Adrenal gland (tissue), 9 donors: ENCODE measurements at regions not wholly inside any gene's neighbourhood (a gene's known extent, or its start where the extent isn't known, plus 50 kb on each side); places are given as distances from the start of the nearest gene placed in this dataset.

ENCODE experiments used
- DNase-seq, 7 donors: peaks; one replicate each; pipeline ENCODE4 v3.0.0-alpha.2; 2019 to 2020
- H3K27ac ChIP-seq, 5 donors: fragments of 200-600 bp; sonication (generic) in 4 of 5; 1 replicate in 3 of 5; 2 replicates in 2 of 5; pipeline versions ENCODE4 v1.5.1 to v1.8.0; 2016 to 2020; ENCODE audit warnings: mild to moderate bottlenecking in 1 of 5
- H3K27me3 ChIP-seq: fragments of 200-600 bp; 2 replicates; pipeline ENCODE4 v1.8.0; 2021
- H3K36me3 ChIP-seq, 2 donors: fragments of 200-600 bp; replicated peaks in 1 of 2; 1 replicate in 1 of 2; 2 replicates in 1 of 2; pipeline versions ENCODE4 v1.5.1 to v1.8.0; 2018 to 2022
- H3K4me1 ChIP-seq, 2 donors: fragments of 200-600 bp; replicated peaks in 1 of 2; 1 replicate in 1 of 2; 2 replicates in 1 of 2; pipeline versions ENCODE4 v1.5.1 to v1.8.0; 2018 to 2021
- H3K4me3 ChIP-seq, 4 donors: fragments of 200-600 bp; sonication (generic) in 3 of 4; one replicate each; pipeline ENCODE4 v1.5.1; 2016 to 2018
- H3K9me3 ChIP-seq, 3 donors: fragments of 200-600 bp; sonication (generic) in 1 of 3; replicated peaks in 1 of 3; 1 replicate in 2 of 3; 2 replicates in 1 of 3; pipeline versions ENCODE4 v1.5.1 to v1.8.0; 2016 to 2021
- POLR2A ChIP-seq, 2 donors: fragments of 450-650 bp; IDR thresholded peaks; one replicate each; pipeline ENCODE4 v1.6.1; 2017; ENCODE audit warnings: antibody characterized with exemption in 2 of 2, mild to moderate bottlenecking in 2 of 2, moderate library complexity in 1 of 2
- WGBS, 4 donors: extraction: QIAGEN DNeasy Blood & Tissue Kit in 2 of 4; methylation state at CpG; one replicate each; pipeline versions ENCODE4 v1.1.5 to v1.1.7; 2013 to 2017; 5-methylcytosine and 5-hydroxymethylcytosine counted together
- intact Hi-C, 2 donors: fragments of 100-400 bp; cut with DNase I; formaldehyde crosslinking; loops; one replicate each; pipeline versions ENCODE4 v1.14.1 to v1.15.0; 2022 to 2023
- TF ChIP-seq, protein P1 (sequence below), 6 experiments: fragments of 450-650 bp in 4 of 6; fragments of 200-600 bp in 2 of 6; sonication (generic) in 1 of 6; IDR thresholded peaks; 1 replicate in 5 of 6; 2 replicates in 1 of 6; pipeline versions ENCODE4 v1.5.1 to v1.8.0; 2016 to 2021; ENCODE audit warnings: antibody characterized with exemption in 6 of 6, mild to moderate bottlenecking in 2 of 6, moderate library complexity in 1 of 6
- donor health status: healthy with polysubstance abuse.
- donor health status: Bipolar disorder and iron deficiency.
- donor health status: DM: yes; HTN: yes; CAD: no.
- donor health status: DM: no; HTN: no; CAD: no.
- donor health status: DM: no; HTN: no; CAD: no.

GRCh38 chr3:28917895-28918475, 362.9 kb upstream of the RBMS3 start:
- 83 to 95% (median 93%) methylated on average over 4 of the region's 4 CpGs for WGBS, 4 donors
- no peak for DNase-seq
- Histone ChIP-seq H3K4me1 (peaks cover 0 to 9% of the 10 kb centered on the region in 2 donors), H3K36me3 (no peaks in the 10 kb centered on the region), H3K27me3 (no peaks in the 10 kb centered on the region), H3K4me3 (no peak overlapping the region), H3K9me3 (no peaks in the 10 kb centered on the region), H3K27ac (no peak overlapping the region)
- intact Hi-C loops: no loop called here
- TF ChIP-seq POLR2A (IDR thresholded peaks at IDR 0.05): no peak
- TF ChIP-seq, protein P1, sequence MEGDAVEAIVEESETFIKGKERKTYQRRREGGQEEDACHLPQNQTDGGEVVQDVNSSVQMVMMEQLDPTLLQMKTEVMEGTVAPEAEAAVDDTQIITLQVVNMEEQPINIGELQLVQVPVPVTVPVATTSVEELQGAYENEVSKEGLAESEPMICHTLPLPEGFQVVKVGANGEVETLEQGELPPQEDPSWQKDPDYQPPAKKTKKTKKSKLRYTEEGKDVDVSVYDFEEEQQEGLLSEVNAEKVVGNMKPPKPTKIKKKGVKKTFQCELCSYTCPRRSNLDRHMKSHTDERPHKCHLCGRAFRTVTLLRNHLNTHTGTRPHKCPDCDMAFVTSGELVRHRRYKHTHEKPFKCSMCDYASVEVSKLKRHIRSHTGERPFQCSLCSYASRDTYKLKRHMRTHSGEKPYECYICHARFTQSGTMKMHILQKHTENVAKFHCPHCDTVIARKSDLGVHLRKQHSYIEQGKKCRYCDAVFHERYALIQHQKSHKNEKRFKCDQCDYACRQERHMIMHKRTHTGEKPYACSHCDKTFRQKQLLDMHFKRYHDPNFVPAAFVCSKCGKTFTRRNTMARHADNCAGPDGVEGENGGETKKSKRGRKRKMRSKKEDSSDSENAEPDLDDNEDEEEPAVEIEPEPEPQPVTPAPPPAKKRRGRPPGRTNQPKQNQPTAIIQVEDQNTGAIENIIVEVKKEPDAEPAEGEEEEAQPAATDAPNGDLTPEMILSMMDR (IDR thresholded peaks at IDR 0.05): no peak

DNA sequence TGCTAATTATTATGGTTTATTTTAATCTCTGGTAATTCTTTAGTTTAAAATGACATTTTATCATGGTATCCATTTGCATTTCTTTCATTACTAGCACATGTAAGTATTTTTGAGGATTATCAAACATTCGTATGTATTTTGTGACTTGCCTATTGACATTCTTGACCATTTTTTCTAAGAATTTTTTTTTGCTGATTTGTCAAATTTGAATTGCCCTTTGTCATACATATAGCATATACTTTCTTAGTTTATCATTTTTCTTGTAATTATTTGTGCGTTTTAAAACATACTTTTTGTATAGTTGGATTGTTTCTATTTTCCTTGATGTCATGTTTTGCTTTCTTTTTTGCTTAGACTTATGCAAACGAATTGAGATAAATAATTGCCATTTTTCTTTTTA, 358.5 kb upstream of the RBMS3 start:
- no peak overlapping the region for H3K4me3 ChIP-seq
- no peak for DNase-seq
- no peaks in the 10 kb centered on the region for H3K27me3 ChIP-seq
- no peaks in the 10 kb centered on the region for H3K4me1 ChIP-seq
- intact Hi-C loops: no loop called here
- no peaks in the 10 kb centered on the region for H3K36me3 ChIP-seq
- H3K9me3 ChIP-seq: no peaks in the 10 kb centered on the region
- WGBS, 4 donors: 81 to 95% (median 85%) methylated on average over 3 of the region's 3 CpGs
- TF ChIP-seq, protein P1 (IDR thresholded peaks at IDR 0.05): no peak
- TF ChIP-seq POLR2A (IDR thresholded peaks at IDR 0.05): no peak
- no peak overlapping the region for H3K27ac ChIP-seq

DNA sequence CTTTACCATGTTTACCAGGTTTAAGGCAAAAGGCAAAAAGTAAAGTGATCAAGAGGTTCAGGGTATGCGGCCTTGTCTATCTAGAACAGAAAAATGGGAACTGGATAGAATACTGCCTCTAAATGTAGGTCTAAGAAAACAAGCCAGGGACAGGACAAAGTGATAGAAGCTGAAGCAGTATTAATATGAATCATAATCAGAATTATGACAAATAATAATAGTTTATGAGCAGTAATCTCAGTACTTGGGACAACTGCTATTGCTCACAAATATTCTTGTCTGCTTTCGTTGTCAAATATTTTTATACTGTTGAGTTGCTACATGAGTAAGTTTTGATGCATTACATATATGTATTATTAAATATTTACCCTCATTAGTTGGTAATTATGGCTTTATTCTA, 356.9 kb upstream of the RBMS3 start:
- no peaks in the 10 kb centered on the region for H3K27me3 ChIP-seq
- DNase-seq: no peak
- H3K9me3 ChIP-seq: no peaks in the 10 kb centered on the region
- TF ChIP-seq, protein P1 (IDR thresholded peaks at IDR 0.05): no peak
- TF ChIP-seq POLR2A (IDR thresholded peaks at IDR 0.05): no peak
- H3K4me1 ChIP-seq: no peaks in the 10 kb centered on the region
- intact Hi-C loops: no loop called here
- H3K27ac ChIP-seq: no peak overlapping the region
- H3K36me3 ChIP-seq: no peaks in the 10 kb centered on the region
- no peak overlapping the region for H3K4me3 ChIP-seq
- whole genome bisulfite sequencing, 4 donors: 90 to 96% (median 94%) methylated on average over 2 of the region's 2 CpGs

- intact Hi-C loops: no loop called here
- Histone ChIP-seq H3K9me3 (no peaks in the 10 kb centered on the region), H3K4me3 (no peak overlapping the region), H3K36me3 (no peaks in the 10 kb centered on the region), H3K27ac (no peak overlapping the region), H3K27me3 (no peaks in the 10 kb centered on the region), H3K4me1 (no peaks in the 10 kb centered on the region)
- no peak for DNase-seq
- TF ChIP-seq POLR2A (IDR thresholded peaks at IDR 0.05): no peak
- TF ChIP-seq, protein P1 (IDR thresholded peaks at IDR 0.05): no peak
- WGBS, 4 donors: 81 to 89% (median 87%) methylated on average over 1 of the region's 1 CpG
Measured at GRCh38 chr3:28924744-28925360, 356.0 kb upstream of the RBMS3 start.
